ENCODE measurements at regions not wholly inside any gene's neighbourhood (a gene's known extent, or its start where the extent isn't known, plus 50 kb on each side); places are given as distances from the start of the nearest gene placed in this dataset.
A peak's percentile ranks its signal among the peaks of the same experiment; 100 is the strongest.

GRCh38 chr9:89926167-89926566 is 321.4 kb downstream of the GADD45G start:
- DNase-seq: no peak
- H3K9ac ChIP-seq (ENCODE audit: low read length): no peak overlapping the region
- peaks cover 21 to 50% of the 10 kb centered on the region in 2 experiments for H3K27me3 ChIP-seq (ENCODE audit: control insufficient read depth in 1 of 2, insufficient read depth in 1 of 2, low read length in 2 of 2)
- H2AK5ac ChIP-seq (ENCODE audit: low read length, severe bottlenecking): no peak overlapping the region
- no peaks in the 10 kb centered on the region for H3K36me3 ChIP-seq (ENCODE audit: control insufficient read depth in 1 of 2, insufficient read depth in 2 of 2, low read depth in 1 of 2, low read length in 2 of 2)
- no peak overlapping the region for H3K18ac ChIP-seq (ENCODE audit: low read depth in 1 of 2, low read length in 2 of 2)
- H3K27ac ChIP-seq (ENCODE audit: low read length, poor library complexity, severe bottlenecking): no peak overlapping the region
- H4K8ac ChIP-seq (ENCODE audit: low read length): no peak overlapping the region
- no peak overlapping the region for H2BK120ac ChIP-seq (ENCODE audit: low read depth, low read length)
- no peaks in the 10 kb centered on the region for H3K9me3 ChIP-seq (ENCODE audit: control insufficient read depth, low read length)
- H3K23ac ChIP-seq (ENCODE audit: low read length in 2 of 2): no peak overlapping the region
- no peak overlapping the region for H4K91ac ChIP-seq (ENCODE audit: low read length)
- H3K14ac ChIP-seq (ENCODE audit: low read length in 2 of 2): no peak overlapping the region
- H3K4me3 ChIP-seq (ENCODE audit: insufficient read depth in 1 of 2, low read depth in 1 of 2, low read length in 2 of 2): no peak overlapping the region
- WGBS: 92% methylated on average over 2 of the region's 5 CpGs
- H3K79me1 ChIP-seq (replicated peaks; ENCODE audit: low read length, poor library complexity, severe bottlenecking): no peaks in the 10 kb centered on the region
- no peak overlapping the region for H3K4ac ChIP-seq (ENCODE audit: low read depth in 1 of 2, low read length in 2 of 2)
- no peak overlapping the region for H2AFZ ChIP-seq (ENCODE audit: low read depth, low read length)
- H2BK5ac ChIP-seq (ENCODE audit: low read depth, low read length, poor library complexity, severe bottlenecking): no peak overlapping the region
- peaks cover 7% of the 10 kb centered on the region for H3K4me1 ChIP-seq (ENCODE audit: control insufficient read depth, insufficient read depth, low read depth, low read length)
- no peak overlapping the region for H3K4me2 ChIP-seq (ENCODE audit: low read length, poor library complexity, severe bottlenecking)
- H2BK12ac ChIP-seq (ENCODE audit: low read length in 2 of 2): no peak overlapping the region
- H2BK15ac ChIP-seq (ENCODE audit: low read depth, poor library complexity, severe bottlenecking): no peak overlapping the region

- Histone ChIP-seq H3K4ac (ENCODE audit: low read depth in 1 of 2, low read length in 2 of 2) (no peak overlapping the region), H3K27ac (ENCODE audit: low read length, poor library complexity, severe bottlenecking) (no peak overlapping the region), H3K14ac (ENCODE audit: low read length in 2 of 2) (no peak overlapping the region), H2AFZ (ENCODE audit: low read depth, low read length) (no peak overlapping the region), H3K18ac (ENCODE audit: low read depth in 1 of 2, low read length in 2 of 2) (no peak overlapping the region), H2BK15ac (ENCODE audit: low read depth, poor library complexity, severe bottlenecking) (no peak overlapping the region), H3K4me1 (ENCODE audit: control insufficient read depth, insufficient read depth, low read depth, low read length) (peaks cover 7% of the 10 kb centered on the region), H3K4me2 (ENCODE audit: low read length, poor library complexity, severe bottlenecking) (no peak overlapping the region), H3K79me1 (replicated peaks; ENCODE audit: low read length, poor library complexity, severe bottlenecking) (no peaks in the 10 kb centered on the region), H2BK12ac (ENCODE audit: low read length in 2 of 2) (no peak overlapping the region), H3K27me3 (ENCODE audit: control insufficient read depth in 1 of 2, insufficient read depth in 1 of 2, low read length in 2 of 2) (peaks cover 21 to 53% of the 10 kb centered on the region in 2 experiments), H3K36me3 (ENCODE audit: control insufficient read depth in 1 of 2, insufficient read depth in 2 of 2, low read depth in 1 of 2, low read length in 2 of 2) (no peaks in the 10 kb centered on the region), H3K23ac (ENCODE audit: low read length in 2 of 2) (no peak overlapping the region), H2AK5ac (ENCODE audit: low read length, severe bottlenecking) (no peak overlapping the region), H3K9ac (ENCODE audit: low read length) (no peak overlapping the region), H2BK5ac (ENCODE audit: low read depth, low read length, poor library complexity, severe bottlenecking) (no peak overlapping the region), H4K8ac (ENCODE audit: low read length) (no peak overlapping the region), H4K91ac (ENCODE audit: low read length) (no peak overlapping the region), H2BK120ac (ENCODE audit: low read depth, low read length) (no peak overlapping the region), H3K9me3 (ENCODE audit: control insufficient read depth, low read length) (no peaks in the 10 kb centered on the region), H3K4me3 (ENCODE audit: insufficient read depth in 1 of 2, low read depth in 1 of 2, low read length in 2 of 2) (no peak overlapping the region)
- DNase-seq: no peak
- WGBS: 86% methylated on average over 7 of the region's 7 CpGs
These were observed 321.9 kb downstream of the GADD45G start for GRCh38 chr9:89926691-89927220.

- Histone ChIP-seq H3K4me3 (ENCODE audit: insufficient read depth in 1 of 2, low read depth in 1 of 2, low read length in 2 of 2) (no peak overlapping the region), H2BK5ac (ENCODE audit: low read depth, low read length, poor library complexity, severe bottlenecking) (no peak overlapping the region), H3K36me3 (ENCODE audit: control insufficient read depth in 1 of 2, insufficient read depth in 2 of 2, low read depth in 1 of 2, low read length in 2 of 2) (no peaks in the 10 kb centered on the region), H2BK12ac (ENCODE audit: low read length in 2 of 2) (no peak overlapping the region), H3K27me3 (ENCODE audit: control insufficient read depth in 1 of 2, insufficient read depth in 1 of 2, low read length in 2 of 2) (peaks cover 26 to 60% of the 10 kb centered on the region in 2 experiments), H3K27ac (ENCODE audit: low read length, poor library complexity, severe bottlenecking) (no peak overlapping the region), H3K23ac (ENCODE audit: low read length in 2 of 2) (no peak overlapping the region), H3K14ac (ENCODE audit: low read length in 2 of 2) (no peak overlapping the region), H3K4ac (ENCODE audit: low read depth in 1 of 2, low read length in 2 of 2) (peak overlapping the region in 1 of 2 experiments; percentile 7), H3K18ac (ENCODE audit: low read depth in 1 of 2, low read length in 2 of 2) (peak overlapping the region in 1 of 2 experiments; percentile 55), H3K4me2 (ENCODE audit: low read length, poor library complexity, severe bottlenecking) (no peak overlapping the region), H3K9me3 (ENCODE audit: control insufficient read depth, low read length) (no peaks in the 10 kb centered on the region), H2BK120ac (ENCODE audit: low read depth, low read length) (no peak overlapping the region), H3K9ac (ENCODE audit: low read length) (no peak overlapping the region), H3K4me1 (ENCODE audit: control insufficient read depth, insufficient read depth, low read depth, low read length) (peaks cover 5% of the 10 kb centered on the region), H4K91ac (ENCODE audit: low read length) (no peak overlapping the region), H4K8ac (ENCODE audit: low read length) (no peak overlapping the region), H3K79me1 (replicated peaks; ENCODE audit: low read length, poor library complexity, severe bottlenecking) (no peaks in the 10 kb centered on the region), H2AK5ac (ENCODE audit: low read length, severe bottlenecking) (no peak overlapping the region), H2BK15ac (ENCODE audit: low read depth, poor library complexity, severe bottlenecking) (no peak overlapping the region), H2AFZ (ENCODE audit: low read depth, low read length) (no peak overlapping the region)
- no peak for DNase-seq
- WGBS: 97% methylated on average over 1 of the region's 1 CpG
These were observed 323.3 kb downstream of the GADD45G start for GRCh38 chr9:89928106-89928505.

GRCh38 chr9:89928521-89929275 is 323.9 kb downstream of the GADD45G start:
- H3K9ac ChIP-seq (ENCODE audit: low read length): no peak overlapping the region
- no peak for DNase-seq
- peak overlapping the region in 1 of 2 experiments; percentile 8 for H2BK12ac ChIP-seq (ENCODE audit: low read length in 2 of 2)
- peaks cover 5% of the 10 kb centered on the region for H3K4me1 ChIP-seq (ENCODE audit: control insufficient read depth, insufficient read depth, low read depth, low read length)
- no peak overlapping the region for H3K4me2 ChIP-seq (ENCODE audit: low read length, poor library complexity, severe bottlenecking)
- H3K4ac ChIP-seq (ENCODE audit: low read depth in 1 of 2, low read length in 2 of 2): no peak overlapping the region
- H3K14ac ChIP-seq (ENCODE audit: low read length in 2 of 2): no peak overlapping the region
- H3K27me3 ChIP-seq (ENCODE audit: control insufficient read depth in 1 of 2, insufficient read depth in 1 of 2, low read length in 2 of 2): peaks cover 32 to 63% of the 10 kb centered on the region in 2 experiments
- no peaks in the 10 kb centered on the region for H3K9me3 ChIP-seq (ENCODE audit: control insufficient read depth, low read length)
- H2AK5ac ChIP-seq (ENCODE audit: low read length, severe bottlenecking): no peak overlapping the region
- peak overlapping the region; percentile 7 for H4K91ac ChIP-seq (ENCODE audit: low read length)
- H2BK120ac ChIP-seq (ENCODE audit: low read depth, low read length): no peak overlapping the region
- H2BK5ac ChIP-seq (ENCODE audit: low read depth, low read length, poor library complexity, severe bottlenecking): no peak overlapping the region
- no peak overlapping the region for H3K4me3 ChIP-seq (ENCODE audit: insufficient read depth in 1 of 2, low read depth in 1 of 2, low read length in 2 of 2)
- no peak overlapping the region for H2AFZ ChIP-seq (ENCODE audit: low read depth, low read length)
- no peak overlapping the region for H3K27ac ChIP-seq (ENCODE audit: low read length, poor library complexity, severe bottlenecking)
- no peak overlapping the region for H3K23ac ChIP-seq (ENCODE audit: low read length in 2 of 2)
- H4K8ac ChIP-seq (ENCODE audit: low read length): no peak overlapping the region
- H2BK15ac ChIP-seq (ENCODE audit: low read depth, poor library complexity, severe bottlenecking): no peak overlapping the region
- 98% methylated on average over 6 of the region's 6 CpGs for WGBS
- no peaks in the 10 kb centered on the region for H3K79me1 ChIP-seq (replicated peaks; ENCODE audit: low read length, poor library complexity, severe bottlenecking)
- peak overlapping the region in 1 of 2 experiments; percentile 50 for H3K18ac ChIP-seq (ENCODE audit: low read depth in 1 of 2, low read length in 2 of 2)
- no peaks in the 10 kb centered on the region for H3K36me3 ChIP-seq (ENCODE audit: control insufficient read depth in 1 of 2, insufficient read depth in 2 of 2, low read depth in 1 of 2, low read length in 2 of 2)
